ENCODE measurements at regions not wholly inside any gene's neighbourhood (a gene's known extent, or its start where the extent isn't known, plus 50 kb on each side); places are given as distances from the start of the nearest gene placed in this dataset.

DNA sequence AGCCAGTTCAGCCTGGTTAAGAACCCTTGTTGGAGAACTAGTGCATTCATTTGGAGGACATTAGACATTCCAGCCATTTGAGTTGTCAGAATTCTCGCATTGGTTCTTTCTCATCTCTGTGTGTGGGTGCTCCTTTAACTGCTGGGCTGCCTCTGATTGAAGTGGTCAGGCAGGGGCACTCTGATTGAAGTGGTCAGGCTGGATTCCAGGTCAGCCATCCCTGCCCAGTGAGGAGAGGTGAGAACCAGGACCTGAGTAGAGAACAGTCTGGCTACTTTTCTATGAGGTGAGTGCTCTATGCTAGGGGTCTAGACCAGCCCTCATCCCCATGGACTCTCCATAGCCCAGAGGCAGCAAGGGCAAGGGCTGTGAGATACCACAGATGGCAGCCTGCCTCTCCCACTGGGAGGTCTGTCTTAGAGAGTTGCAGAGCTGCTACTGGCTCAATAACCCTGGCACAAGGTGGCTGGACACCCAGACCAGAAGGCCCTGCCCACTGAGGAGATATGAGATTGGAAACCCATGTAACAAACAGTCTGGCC lies 691.6 kb downstream of the TMTC2 start:
- no peak for TF ChIP-seq CTCF (IDR thresholded peaks at IDR 0.05)
- no peak for TF ChIP-seq POLR2A (IDR thresholded peaks at IDR 0.05)
